ENCODE measurements at regions not wholly inside any gene's neighbourhood (a gene's known extent, or its start where the extent isn't known, plus 50 kb on each side); places are given as distances from the start of the nearest gene placed in this dataset.

- no peaks in the 10 kb centered on the region for H3K4me1 ChIP-seq
Measured at GRCh38 chr2:104090407-104090806, 763.5 kb upstream of the POU3F3 start.

GRCh38 chr2:104091894-104092293, 762.0 kb upstream of the POU3F3 start:
- Histone ChIP-seq H3K4me1 (no peaks in the 10 kb centered on the region), H3K36me3 (no peaks in the 10 kb centered on the region), H3K27me3 (no peaks in the 10 kb centered on the region), H3K9me3 (no peaks in the 10 kb centered on the region), H3K4me3 (no peak overlapping the region), H3K27ac (no peak overlapping the region)
- TF ChIP-seq POLR2A (IDR thresholded peaks at IDR 0.05) (no peak), CTCF (IDR thresholded peaks at IDR 0.05) (no peak)
- intact Hi-C loops (cut with DNase I; ENCODE audit: low total_unique reads): no loop called here
- no peak for DNase-seq

More at GRCh38 chr2:104090407-104090806, 763.5 kb upstream of the POU3F3 start:
- intact Hi-C loops (cut with DNase I; ENCODE audit: low total_unique reads): no loop called here
- TF ChIP-seq POLR2A (IDR thresholded peaks at IDR 0.05) (no peak), CTCF (IDR thresholded peaks at IDR 0.05) (no peak)
- H3K36me3 ChIP-seq: no peaks in the 10 kb centered on the region
- H3K9me3 ChIP-seq: no peaks in the 10 kb centered on the region
- no peaks in the 10 kb centered on the region for H3K27me3 ChIP-seq
- H3K4me3 ChIP-seq: no peak overlapping the region
- DNase-seq: no peak
- H3K27ac ChIP-seq: no peak overlapping the region

- no peaks in the 10 kb centered on the region for H3K27me3 ChIP-seq
- no peak overlapping the region for H3K27ac ChIP-seq
- no peaks in the 10 kb centered on the region for H3K4me1 ChIP-seq
- TF ChIP-seq CTCF (IDR thresholded peaks at IDR 0.05) (no peak), POLR2A (IDR thresholded peaks at IDR 0.05) (no peak)
- DNase-seq: no peak
- no peak overlapping the region for H3K4me3 ChIP-seq
- no peaks in the 10 kb centered on the region for H3K36me3 ChIP-seq
- no peaks in the 10 kb centered on the region for H3K9me3 ChIP-seq
- intact Hi-C loops (cut with DNase I; ENCODE audit: low total_unique reads): no loop called here
Measured at GRCh38 chr2:104092886-104093285, 761.0 kb upstream of the POU3F3 start.

GRCh38 chr2:104102615-104103014, 751.3 kb upstream of the POU3F3 start:
- no peak overlapping the region for H3K4me3 ChIP-seq
- no peak for DNase-seq
- intact Hi-C loops (cut with DNase I; ENCODE audit: low total_unique reads): no loop called here
- TF ChIP-seq CTCF (IDR thresholded peaks at IDR 0.05) (no peak), POLR2A (IDR thresholded peaks at IDR 0.05) (no peak)
- H3K4me1 ChIP-seq: no peaks in the 10 kb centered on the region
- no peak overlapping the region for H3K27ac ChIP-seq
- no peaks in the 10 kb centered on the region for H3K27me3 ChIP-seq
- H3K36me3 ChIP-seq: no peaks in the 10 kb centered on the region
- no peaks in the 10 kb centered on the region for H3K9me3 ChIP-seq

- intact Hi-C loops (cut with DNase I; ENCODE audit: low total_unique reads): no loop called here
- DNase-seq: no peak
Measured at GRCh38 chr2:104109356-104109755, 744.6 kb upstream of the POU3F3 start.

More at GRCh38 chr2:104109356-104109755, 744.6 kb upstream of the POU3F3 start:
- no peaks in the 10 kb centered on the region for H3K4me1 ChIP-seq
- H3K4me3 ChIP-seq: no peak overlapping the region
- no peaks in the 10 kb centered on the region for H3K27me3 ChIP-seq
- H3K27ac ChIP-seq: no peak overlapping the region
- no peaks in the 10 kb centered on the region for H3K9me3 ChIP-seq
- no peaks in the 10 kb centered on the region for H3K36me3 ChIP-seq
- TF ChIP-seq POLR2A (IDR thresholded peaks at IDR 0.05): no peak
- no peak for TF ChIP-seq CTCF (IDR thresholded peaks at IDR 0.05)

Measured in uterus (tissue), 3 donors.